HepG2 (cell line): ENCODE measurements at regions not wholly inside any gene's neighbourhood (a gene's known extent, or its start where the extent isn't known, plus 50 kb on each side); places are given as distances from the start of the nearest gene placed in this dataset.

Source experiments
- CTCF ChIP-seq: sonication (generic); formaldehyde crosslinking; IDR thresholded peaks from 2 replicates; pipeline ENCODE4 v1.5.0; 2020; ENCODE audit warnings: mild to moderate bottlenecking, missing genetic modification reagents, moderate library complexity
- GABPA ChIP-seq, 2 experiments: IDR thresholded peaks; 2 replicates each; pipeline ENCODE4 v1.6.1; 2011 to 2016; ENCODE audit warnings: low read depth in 2 of 2, low read length in 1 of 2, missing biosample characterization in 1 of 2, missing genetic modification characterization in 1 of 2
- GABPB1 ChIP-seq: IDR thresholded peaks from 2 replicates; pipeline ENCODE4 v1.6.1; 2016; ENCODE audit warnings: mild to moderate bottlenecking, missing genetic modification reagents, moderate library complexity, missing compliant biosample characterization
- HNRNPLL ChIP-seq: fragments of 200-400 bp; formaldehyde crosslinking; IDR thresholded peaks from 2 replicates; pipeline ENCODE4 v1.6.1; 2017; ENCODE audit warnings: mild to moderate bottlenecking, low read depth, low read length; ENCODE audit not compliant: poor library complexity, severe bottlenecking
- IRF2 ChIP-seq: IDR thresholded peaks from 2 replicates; pipeline ENCODE4 v1.6.1; 2018; ENCODE audit warnings: missing genetic modification reagents, missing compliant biosample characterization
- PBX3 ChIP-seq: sonication (generic); formaldehyde crosslinking; IDR thresholded peaks from 2 replicates; pipeline ENCODE4 v1.8.1; 2023; ENCODE audit warnings: missing genetic modification reagents, inconsistent platforms, borderline replicate concordance
- PHB2 ChIP-seq: fragments of 450-650 bp; IDR thresholded peaks from 2 replicates; pipeline ENCODE4 v1.6.1; 2018; ENCODE audit not compliant: partially characterized antibody
- PHF21A ChIP-seq: sonication (generic); formaldehyde crosslinking; IDR thresholded peaks from 2 replicates; pipeline ENCODE4 v1.5.0; 2020; ENCODE audit warnings: mild to moderate bottlenecking, missing genetic modification reagents
- POLR2A ChIP-seq, 2 experiments: IDR thresholded peaks; 2 replicates each; pipeline ENCODE4 v1.6.1; 2011; ENCODE audit warnings: low read depth in 2 of 2, low read length in 2 of 2, mild to moderate bottlenecking in 1 of 2, moderate library complexity in 1 of 2; ENCODE audit not compliant: insufficient read depth in 1 of 2
- ZNF292 ChIP-seq: sonication (generic); formaldehyde crosslinking; IDR thresholded peaks from 2 replicates; pipeline ENCODE4 v1.8.1; 2022; ENCODE audit warnings: mild to moderate bottlenecking, low read depth, missing genetic modification reagents, borderline replicate concordance

DNA sequence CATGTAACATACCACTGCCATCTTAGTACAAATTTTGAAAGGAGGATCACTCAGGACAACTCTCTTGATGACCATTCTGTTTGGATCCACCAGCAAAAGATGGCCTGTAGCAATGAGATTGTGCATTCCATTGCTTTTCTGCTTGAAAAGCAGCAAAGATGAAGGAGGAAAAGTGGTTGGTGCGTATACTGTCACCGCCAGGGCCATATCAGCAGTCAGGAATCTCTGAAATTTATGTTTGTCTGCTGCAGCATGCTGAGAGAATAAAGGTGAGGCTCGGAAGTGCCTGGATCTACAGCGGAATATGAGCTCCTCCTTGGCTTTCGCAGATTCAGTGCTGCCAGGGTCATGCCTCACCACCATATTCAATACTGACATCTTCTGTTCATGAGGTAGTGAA, 144.4 kb downstream of the GPBP1 start:
- TF ChIP-seq CTCF (CRISPR knock-in tag), result no peak
- TF ChIP-seq ZNF292 (CRISPR knock-in tag), result no peak
- TF ChIP-seq IRF2 (CRISPR knock-in tag), result no peak
- no peak for TF ChIP-seq HNRNPLL
- no peak for TF ChIP-seq PHB2
- no peak for TF ChIP-seq PBX3 (CRISPR knock-in tag)
- TF ChIP-seq GABPB1 (CRISPR knock-in tag), result no peak
- TF ChIP-seq POLR2A (IDR thresholded peaks at IDR 0.05; ENCODE audit: insufficient read depth in 1 of 2, low read depth in 2 of 2, low read length in 2 of 2), result no peak
- TF ChIP-seq GABPA (IDR thresholded peaks at IDR 0.05; ENCODE audit: low read depth, low read length), result no peak
- no peak for TF ChIP-seq GABPA (CRISPR knock-in tag; IDR thresholded peaks at IDR 0.05; ENCODE audit: low read depth)
- no peak for TF ChIP-seq PHF21A (CRISPR knock-in tag)
